ENCODE measurements at regions not wholly inside any gene's neighbourhood (a gene's known extent, or its start where the extent isn't known, plus 50 kb on each side); places are given as distances from the start of the nearest gene placed in this dataset.

- TF ChIP-seq CTCF (conservative IDR thresholded peaks at IDR 0.05 in 1 of 2, IDR thresholded peaks at IDR 0.05 in 1 of 2; ENCODE audit: extremely low read depth in 1 of 2, insufficient read depth in 1 of 2, low read depth in 1 of 2, low read length in 2 of 2) (no peak), EZH2 (IDR thresholded peaks at IDR 0.05; ENCODE audit: borderline replicate concordance, low read length) (no peak)
Measured at GRCh38 chr11:33475993-33476392, 218.8 kb downstream of the HIPK3 start.

All from mammary epithelial cell (primary cell).